Colonic mucosa (tissue), 4 donors: ENCODE measurements at regions not wholly inside any gene's neighbourhood (a gene's known extent, or its start where the extent isn't known, plus 50 kb on each side); places are given as distances from the start of the nearest gene placed in this dataset.

Source experiments
- DNase-seq: peaks from one replicate; pipeline ENCODE4 v3.0.0-alpha.2; 2020
- H3K27ac ChIP-seq: fragments of 200-600 bp; one replicate; pipeline ENCODE4 v1.8.0; 2021
- H3K27me3 ChIP-seq: fragments of 200-600 bp; one replicate; pipeline ENCODE4 v1.8.0; 2021
- H3K36me3 ChIP-seq: fragments of 200-600 bp; one replicate; pipeline ENCODE4 v1.8.0; 2021
- H3K4me1 ChIP-seq: fragments of 200-600 bp; one replicate; pipeline ENCODE4 v1.8.0; 2021; ENCODE audit warnings: mild to moderate bottlenecking
- H3K4me3 ChIP-seq: fragments of 200-600 bp; one replicate; pipeline ENCODE4 v1.8.0; 2021
- H3K9ac ChIP-seq, 2 donors: one replicate each; pipeline ENCODE4 v1.7.0; 2013; ENCODE audit warnings: control low read depth in 2 of 2, low read depth in 2 of 2, low read length in 2 of 2
- H3K9me3 ChIP-seq: fragments of 200-600 bp; one replicate; pipeline ENCODE4 v1.8.0; 2021
- intact Hi-C: fragments of 100-400 bp; cut with DNase I; formaldehyde crosslinking; loops from one replicate; pipeline ENCODE4 v1.14.1; 2022
- TF ChIP-seq, protein P1 (sequence below): fragments of 200-600 bp; IDR thresholded peaks from one replicate; pipeline ENCODE4 v1.8.0; 2022; ENCODE audit warnings: antibody characterized with exemption, mild to moderate bottlenecking
- donor health status: healthy.
- donor health status: DM: no; HTN: no; CAD: no.
- donor health status: DM: no; HTN: no; CAD: no.

- no peak for DNase-seq
- Histone ChIP-seq H3K4me1 (no peaks in the 10 kb centered on the region), H3K9me3 (no peaks in the 10 kb centered on the region), H3K4me3 (no peak overlapping the region), H3K27ac (no peak overlapping the region), H3K9ac (no peak overlapping the region), H3K36me3 (no peaks in the 10 kb centered on the region), H3K27me3 (no peaks in the 10 kb centered on the region)
- TF ChIP-seq, protein P1, sequence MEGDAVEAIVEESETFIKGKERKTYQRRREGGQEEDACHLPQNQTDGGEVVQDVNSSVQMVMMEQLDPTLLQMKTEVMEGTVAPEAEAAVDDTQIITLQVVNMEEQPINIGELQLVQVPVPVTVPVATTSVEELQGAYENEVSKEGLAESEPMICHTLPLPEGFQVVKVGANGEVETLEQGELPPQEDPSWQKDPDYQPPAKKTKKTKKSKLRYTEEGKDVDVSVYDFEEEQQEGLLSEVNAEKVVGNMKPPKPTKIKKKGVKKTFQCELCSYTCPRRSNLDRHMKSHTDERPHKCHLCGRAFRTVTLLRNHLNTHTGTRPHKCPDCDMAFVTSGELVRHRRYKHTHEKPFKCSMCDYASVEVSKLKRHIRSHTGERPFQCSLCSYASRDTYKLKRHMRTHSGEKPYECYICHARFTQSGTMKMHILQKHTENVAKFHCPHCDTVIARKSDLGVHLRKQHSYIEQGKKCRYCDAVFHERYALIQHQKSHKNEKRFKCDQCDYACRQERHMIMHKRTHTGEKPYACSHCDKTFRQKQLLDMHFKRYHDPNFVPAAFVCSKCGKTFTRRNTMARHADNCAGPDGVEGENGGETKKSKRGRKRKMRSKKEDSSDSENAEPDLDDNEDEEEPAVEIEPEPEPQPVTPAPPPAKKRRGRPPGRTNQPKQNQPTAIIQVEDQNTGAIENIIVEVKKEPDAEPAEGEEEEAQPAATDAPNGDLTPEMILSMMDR, result no peak
- intact Hi-C loops, result loop anchor here (5.0 to 10.0 kb wide), 3 partner anchors 283 to 415 kb away; no protein-coding TSS in a partner anchor
Measured at GRCh38 chr12:111310076-111310870, 58.6 kb downstream of the PHETA1 start.

GRCh38 chr12:111309584-111309983, 59.3 kb downstream of the PHETA1 start:
- no peak overlapping the region for H3K27ac ChIP-seq
- no peak for DNase-seq
- no peaks in the 10 kb centered on the region for H3K27me3 ChIP-seq
- intact Hi-C loops, result no loop called here
- H3K9ac ChIP-seq, result no peak overlapping the region
- H3K4me3 ChIP-seq, result no peak overlapping the region
- H3K9me3 ChIP-seq, result no peaks in the 10 kb centered on the region
- H3K36me3 ChIP-seq, result no peaks in the 10 kb centered on the region
- no peaks in the 10 kb centered on the region for H3K4me1 ChIP-seq
- TF ChIP-seq, protein P1, result no peak

DNA sequence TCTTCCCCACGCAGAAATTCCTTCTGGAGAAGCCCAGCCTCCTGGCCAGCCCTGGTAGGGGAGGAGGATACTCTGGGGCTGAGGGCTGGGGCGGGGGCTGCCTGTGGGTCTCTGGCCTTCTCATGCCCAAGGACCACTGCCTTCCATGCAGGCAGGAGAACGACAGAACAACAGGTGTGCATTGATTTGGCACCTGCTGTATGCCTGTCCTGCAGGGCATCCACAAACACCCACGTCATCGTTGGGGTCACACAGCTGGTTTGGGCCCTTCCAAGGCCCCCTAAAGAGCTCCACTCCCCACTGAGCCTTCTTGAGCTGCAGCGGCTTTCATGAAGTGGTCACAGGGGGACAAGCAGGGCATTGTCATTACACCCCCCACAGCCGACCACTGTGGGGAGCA, 60.4 kb downstream of the PHETA1 start:
- intact Hi-C loops, result no loop called here
- no peak overlapping the region for H3K4me3 ChIP-seq
- H3K9me3 ChIP-seq, result no peaks in the 10 kb centered on the region
- H3K9ac ChIP-seq, result no peak overlapping the region
- H3K4me1 ChIP-seq, result no peaks in the 10 kb centered on the region
- TF ChIP-seq, protein P1, result no peak
- DNase-seq, result no peak
- H3K36me3 ChIP-seq, result no peaks in the 10 kb centered on the region
- H3K27ac ChIP-seq, result no peak overlapping the region
- H3K27me3 ChIP-seq, result no peaks in the 10 kb centered on the region

DNA sequence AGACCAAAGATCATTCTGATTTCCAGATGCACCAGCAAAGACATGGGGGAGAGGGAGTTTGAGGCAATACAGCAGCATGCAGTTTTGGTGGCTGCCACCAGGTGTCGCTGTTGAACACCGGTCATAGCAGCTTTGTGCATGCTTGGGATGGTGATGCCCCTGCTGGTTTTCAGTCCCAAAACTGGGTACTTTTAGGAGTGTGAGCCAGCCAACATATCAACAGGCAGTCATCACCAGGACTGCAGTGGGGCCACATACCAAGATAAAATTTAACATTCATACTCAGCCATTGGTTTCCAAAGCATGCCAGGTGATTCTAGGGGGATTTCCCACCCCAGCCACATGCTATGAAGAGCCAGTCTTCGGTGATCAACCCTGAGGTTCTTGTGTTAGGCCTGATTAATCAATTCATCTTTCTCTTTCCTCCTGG, 64.2 kb downstream of the PHETA1 start:
- Histone ChIP-seq H3K27ac (no peak overlapping the region), H3K9me3 (no peaks in the 10 kb centered on the region), H3K4me1 (no peaks in the 10 kb centered on the region), H3K4me3 (no peak overlapping the region), H3K27me3 (no peaks in the 10 kb centered on the region), H3K9ac (no peak overlapping the region), H3K36me3 (no peaks in the 10 kb centered on the region)
- TF ChIP-seq, protein P1, result peak; percentile 43
- intact Hi-C loops, result no loop called here
- no peak for DNase-seq

DNA sequence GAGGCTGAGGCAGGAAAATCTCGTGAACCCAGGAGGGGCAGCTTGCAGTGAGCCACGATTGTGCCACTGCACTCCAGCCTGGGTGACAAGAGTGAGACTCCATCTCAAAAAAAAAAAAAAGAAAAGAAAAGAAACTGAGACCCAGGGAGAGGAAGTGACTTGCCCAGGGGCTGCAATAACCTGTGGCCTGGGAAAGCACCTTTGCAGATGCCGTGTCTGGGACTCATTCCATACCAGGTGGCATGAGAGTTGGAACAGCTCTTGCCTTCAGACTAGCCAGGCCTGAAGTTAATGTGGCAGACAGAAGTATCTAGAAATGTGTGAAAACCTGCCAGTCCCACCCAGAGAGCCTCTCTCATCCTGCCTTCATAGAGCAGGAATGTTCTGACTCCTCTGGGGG, 65.4 kb downstream of the PHETA1 start:
- Histone ChIP-seq H3K9ac (no peak overlapping the region), H3K36me3 (no peaks in the 10 kb centered on the region), H3K9me3 (no peaks in the 10 kb centered on the region), H3K4me1 (no peaks in the 10 kb centered on the region), H3K4me3 (no peak overlapping the region), H3K27me3 (no peaks in the 10 kb centered on the region), H3K27ac (no peak overlapping the region)
- TF ChIP-seq, protein P1, result no peak
- intact Hi-C loops, result no loop called here
- DNase-seq, result no peak
